ENCODE measurements at regions not wholly inside any gene's neighbourhood (a gene's known extent, or its start where the extent isn't known, plus 50 kb on each side); places are given as distances from the start of the nearest gene placed in this dataset.

GRCh38 chr2:126990605-126991532 lies 92.2 kb downstream of the TEX51 start:
- no peak for DNase-seq (ENCODE audit: low read depth)

GRCh38 chr2:126994340-126994777 lies 95.7 kb downstream of the TEX51 start:
- no peak for DNase-seq (ENCODE audit: low read depth)

- DNase-seq (ENCODE audit: low read depth) = no peak
Measured at GRCh38 chr2:126995621-126996377, 97.1 kb downstream of the TEX51 start.

- no peak for DNase-seq (ENCODE audit: low read depth)
Measured at GRCh38 chr2:126996378-126996699, 97.6 kb downstream of the TEX51 start.
